GM12874 (cell line): ENCODE measurements at regions not wholly inside any gene's neighbourhood (a gene's known extent, or its start where the extent isn't known, plus 50 kb on each side); places are given as distances from the start of the nearest gene placed in this dataset.

Experiments
- CTCF ChIP-seq: IDR thresholded peaks from 2 replicates; pipeline ENCODE4 v1.5.1; 2011; ENCODE audit warnings: low read depth, mild to moderate bottlenecking, control low read depth, low read length, moderate library complexity; ENCODE audit not compliant: insufficient read depth

GRCh38 chr5:61689153-61689846 is 357.2 kb downstream of the ZSWIM6 start:
- TF ChIP-seq CTCF, result no peak

GRCh38 chr5:61697809-61698558 is 365.9 kb downstream of the ZSWIM6 start:
- TF ChIP-seq CTCF, result no peak

GRCh38 chr5:61701877-61702602 is 370.0 kb downstream of the ZSWIM6 start:
- no peak for TF ChIP-seq CTCF

- no peak for TF ChIP-seq CTCF
These were observed 370.7 kb downstream of the ZSWIM6 start for GRCh38 chr5:61702784-61703183.

- TF ChIP-seq CTCF, result no peak
These were observed 372.2 kb downstream of the ZSWIM6 start for GRCh38 chr5:61704289-61704688.

GRCh38 chr5:61706751-61707150 is 374.7 kb downstream of the ZSWIM6 start:
- TF ChIP-seq CTCF, result no peak

- TF ChIP-seq CTCF, result no peak
These were observed 387.1 kb downstream of the ZSWIM6 start for GRCh38 chr5:61719124-61719523.
